Embryonic facial prominence (tissue), 1 donor: ENCODE measurements at regions not wholly inside any gene's neighbourhood (a gene's known extent, or its start where the extent isn't known, plus 50 kb on each side); places are given as distances from the start of the nearest gene placed in this dataset.

Source experiments
- DNase-seq: peaks from one replicate; pipeline ENCODE4 v3.0.0-alpha.2; 2016; ENCODE audit errors: extremely low spot score

DNA sequence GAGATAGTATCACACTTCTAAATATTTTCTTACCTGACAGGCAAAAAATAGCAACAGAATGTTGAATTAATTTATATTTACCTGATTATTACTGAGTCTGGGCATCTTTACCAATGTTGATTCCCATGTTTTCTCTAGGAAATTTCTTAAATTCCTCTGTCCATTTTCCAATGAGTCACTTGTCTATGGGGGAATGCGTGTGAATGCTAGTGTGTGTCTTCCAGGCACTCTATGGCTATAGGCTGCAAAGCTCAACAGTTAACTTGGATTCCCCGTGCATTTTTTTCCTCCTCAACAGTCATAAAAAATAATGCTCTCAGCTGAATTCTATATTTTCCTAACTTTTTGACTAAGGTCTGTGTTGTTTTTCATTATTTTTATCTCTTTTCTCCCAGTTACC is 1385.8 kb upstream of the FLRT2 start:
- no peak for DNase-seq

- no peak for DNase-seq
Observed at GRCh38 chr14:84152452-84152851, 1377.5 kb upstream of the FLRT2 start.

GRCh38 chr14:84162633-84163032 is 1367.3 kb upstream of the FLRT2 start:
- no peak for DNase-seq

GRCh38 chr14:84167026-84167425 is 1362.9 kb upstream of the FLRT2 start:
- no peak for DNase-seq

GRCh38 chr14:84180336-84180735 is 1349.6 kb upstream of the FLRT2 start:
- no peak for DNase-seq

DNA sequence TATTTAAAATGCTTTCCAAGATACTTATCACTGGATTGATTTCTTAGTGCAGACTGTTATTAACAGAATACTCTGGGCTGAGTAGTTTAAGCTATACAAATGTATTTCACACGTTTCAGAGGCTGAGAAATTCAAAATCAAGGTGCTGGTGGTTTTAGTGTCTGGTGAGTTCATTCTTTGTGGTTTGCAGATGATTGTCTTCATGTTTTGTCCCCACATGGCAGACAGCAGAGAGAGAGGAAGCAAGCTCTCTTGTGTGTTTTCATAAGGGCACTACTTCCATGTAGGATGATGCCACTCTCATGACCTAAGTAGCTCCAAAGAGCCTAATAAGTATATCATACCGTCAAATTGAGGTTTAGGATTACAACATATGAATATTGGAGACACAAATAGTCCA is 1348.9 kb upstream of the FLRT2 start:
- DNase-seq: no peak

GRCh38 chr14:84195514-84195913 is 1334.4 kb upstream of the FLRT2 start:
- DNase-seq: no peak

GRCh38 chr14:84197704-84198103 is 1332.2 kb upstream of the FLRT2 start:
- no peak for DNase-seq

DNA sequence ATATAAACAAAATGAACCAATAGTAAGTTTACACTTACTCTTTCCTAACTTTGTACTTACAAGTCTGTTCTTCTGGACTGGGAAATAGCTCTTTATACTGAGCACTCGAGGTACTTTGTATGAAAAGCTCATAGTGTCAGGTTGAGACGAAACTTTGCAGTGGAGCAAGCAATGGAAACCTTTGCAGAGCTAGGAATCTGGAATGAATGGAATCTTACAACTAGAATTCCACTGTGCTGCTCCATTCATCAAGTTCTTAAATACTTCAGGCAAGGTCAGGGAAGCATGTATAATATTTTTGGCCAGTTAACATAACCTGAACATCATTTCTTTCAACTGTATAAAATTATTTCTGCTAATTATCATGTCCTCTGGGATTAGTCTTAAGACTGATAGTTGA is 1327.5 kb upstream of the FLRT2 start:
- no peak for DNase-seq

- no peak for DNase-seq
Observed at GRCh38 chr14:84203896-84204295, 1326.0 kb upstream of the FLRT2 start.

GRCh38 chr14:84208451-84208850 is 1321.5 kb upstream of the FLRT2 start:
- DNase-seq: no peak

DNA sequence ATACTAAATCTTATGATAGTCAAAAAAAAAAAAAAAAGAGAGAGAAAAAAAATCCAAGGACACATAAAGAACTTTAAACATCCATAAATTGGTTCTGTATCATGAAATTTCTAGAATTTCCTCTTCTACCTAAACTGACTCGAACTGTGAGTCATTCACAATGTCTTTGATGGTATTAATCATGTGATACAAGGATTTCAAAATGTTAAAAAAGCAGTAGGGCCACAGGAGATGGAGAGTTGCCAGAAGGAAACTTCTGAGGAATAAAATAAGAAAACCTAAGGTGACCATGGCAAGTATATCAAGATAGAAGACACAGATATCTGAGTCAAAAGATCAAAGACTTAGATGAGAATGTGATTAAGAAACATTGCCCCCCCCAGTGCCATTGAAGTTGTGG is 1320.9 kb upstream of the FLRT2 start:
- DNase-seq: no peak

DNA sequence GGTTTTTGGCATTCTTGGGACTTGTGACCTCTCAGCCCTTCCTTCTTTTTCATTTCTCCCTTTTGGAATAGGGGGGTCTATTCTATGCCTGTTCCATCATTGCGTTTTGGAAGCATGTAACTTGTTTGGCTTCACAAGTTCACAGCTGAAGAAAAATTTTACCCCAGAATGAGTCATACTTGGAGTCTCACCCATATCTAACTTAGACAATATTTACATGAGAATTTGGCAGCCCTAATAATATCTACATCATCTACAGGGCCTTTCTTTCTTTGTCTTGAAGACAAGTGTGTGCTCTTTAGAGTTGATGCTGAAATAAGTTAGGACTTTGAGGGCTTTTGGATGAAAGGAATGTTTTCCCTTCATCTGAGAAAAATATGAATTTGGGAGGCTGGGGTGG is 1312.9 kb upstream of the FLRT2 start:
- no peak for DNase-seq

DNA sequence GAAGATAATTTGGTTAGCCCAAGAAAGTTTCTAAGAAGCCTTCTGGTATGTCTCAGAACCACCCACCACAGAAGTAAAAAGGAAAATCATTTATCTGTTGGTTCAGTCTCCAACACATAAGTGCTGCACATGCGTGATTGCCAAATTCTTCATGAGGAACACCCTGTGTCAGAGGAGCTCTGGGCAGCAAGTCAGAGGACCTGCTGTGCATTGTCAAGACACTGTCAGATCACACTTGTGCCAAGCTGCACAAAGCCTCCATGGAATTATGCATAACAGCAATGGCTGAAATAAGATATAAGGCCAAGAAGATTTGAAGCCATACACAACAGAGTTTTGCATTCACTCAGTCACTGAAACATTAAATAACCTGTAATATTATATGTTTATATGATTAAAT is 1304.7 kb upstream of the FLRT2 start:
- DNase-seq: no peak

- no peak for DNase-seq
Observed at GRCh38 chr14:84228702-84229101, 1301.2 kb upstream of the FLRT2 start.

DNA sequence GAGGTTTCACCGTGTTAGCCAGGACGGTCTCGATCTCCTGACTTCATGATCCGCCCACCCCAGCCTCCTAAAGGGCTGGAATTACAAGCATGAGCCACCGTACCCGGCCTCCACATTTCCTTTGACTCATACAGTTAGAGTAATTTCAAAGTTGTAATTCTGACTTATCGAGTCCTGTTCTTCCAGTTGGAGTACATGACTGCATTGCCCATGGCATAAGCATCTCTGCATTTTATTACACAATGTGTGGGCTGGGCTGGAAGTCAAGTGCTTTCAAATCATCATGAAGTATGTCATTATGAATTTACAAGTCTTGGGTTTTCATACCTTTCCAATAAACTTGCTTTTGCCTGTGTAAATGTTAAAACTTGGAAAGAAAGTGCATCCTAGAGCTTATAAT is 1295.7 kb upstream of the FLRT2 start:
- DNase-seq: no peak

- no peak for DNase-seq
Observed at GRCh38 chr14:84236290-84236689, 1293.7 kb upstream of the FLRT2 start.

- DNase-seq: no peak
Observed at GRCh38 chr14:84237881-84238280, 1292.1 kb upstream of the FLRT2 start.

GRCh38 chr14:84247693-84248092 is 1282.3 kb upstream of the FLRT2 start:
- DNase-seq: no peak

DNA sequence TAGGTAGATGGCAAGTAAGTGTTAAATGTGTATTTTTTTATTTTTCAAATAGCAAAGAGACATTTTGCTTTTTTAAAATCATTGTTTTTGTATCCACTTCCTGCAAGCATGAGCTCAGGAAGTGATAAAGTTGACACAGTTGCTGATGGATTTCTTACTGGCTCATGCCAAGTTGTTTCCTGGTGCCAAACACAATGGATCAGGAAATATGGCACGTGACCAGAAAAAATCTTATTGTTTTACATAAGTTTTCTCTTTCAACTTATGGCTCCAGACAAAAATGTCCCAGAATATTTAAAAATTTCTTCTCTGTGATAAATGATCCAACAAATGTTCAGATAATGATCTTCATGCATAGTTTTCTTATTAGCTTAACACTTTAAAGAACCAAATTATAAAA is 1279.1 kb upstream of the FLRT2 start:
- DNase-seq: no peak

DNA sequence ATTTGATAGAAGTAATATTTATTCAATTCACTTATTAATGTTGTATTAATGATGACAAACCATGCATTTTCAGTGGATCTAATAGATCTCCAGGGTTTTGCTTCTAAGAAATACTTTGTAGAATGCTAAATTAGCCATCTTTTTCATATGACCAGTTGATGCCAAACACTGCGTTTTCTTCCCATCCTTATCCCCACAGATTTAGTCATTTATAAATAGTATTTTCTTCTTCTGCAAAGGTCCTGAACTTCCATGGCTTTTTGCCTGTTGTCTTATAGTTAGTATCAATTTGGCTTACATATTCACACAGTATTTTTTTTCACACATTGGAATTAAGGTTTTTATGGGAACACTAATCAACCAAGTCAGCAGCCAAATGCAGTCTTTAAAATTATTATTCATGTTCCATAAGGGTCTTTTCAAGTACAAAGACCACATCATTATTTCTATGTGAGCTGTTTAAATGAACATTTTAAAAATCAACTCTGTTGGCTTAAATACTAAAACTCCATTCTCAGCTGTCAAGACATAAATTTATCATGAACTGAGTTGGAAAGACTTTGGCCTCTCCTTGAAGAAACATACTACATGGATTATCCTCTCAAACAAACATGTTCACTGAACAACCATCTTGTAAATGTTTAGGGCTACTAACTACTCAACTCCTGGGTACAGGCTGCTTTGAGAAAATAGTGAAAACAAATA is 1278.4 kb upstream of the FLRT2 start:
- DNase-seq: no peak

DNA sequence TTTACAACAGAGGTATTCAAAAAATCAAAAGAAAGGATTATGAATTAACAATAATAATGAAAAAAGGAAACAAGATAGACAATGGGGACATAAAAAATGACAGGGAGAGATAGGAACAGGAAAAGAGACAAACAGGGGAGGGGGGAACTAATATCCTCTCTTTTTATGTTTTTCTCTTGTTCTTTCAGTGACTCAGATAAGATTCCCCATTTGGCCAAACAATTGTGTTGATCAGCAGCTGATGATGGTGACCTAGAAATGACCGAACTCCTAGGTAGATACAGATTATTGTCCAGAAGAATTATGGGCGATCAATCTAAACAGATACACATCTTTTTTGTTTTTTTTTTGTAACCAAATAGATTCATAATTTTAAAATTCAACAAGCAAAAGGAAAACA is 1277.2 kb upstream of the FLRT2 start:
- DNase-seq: no peak

DNA sequence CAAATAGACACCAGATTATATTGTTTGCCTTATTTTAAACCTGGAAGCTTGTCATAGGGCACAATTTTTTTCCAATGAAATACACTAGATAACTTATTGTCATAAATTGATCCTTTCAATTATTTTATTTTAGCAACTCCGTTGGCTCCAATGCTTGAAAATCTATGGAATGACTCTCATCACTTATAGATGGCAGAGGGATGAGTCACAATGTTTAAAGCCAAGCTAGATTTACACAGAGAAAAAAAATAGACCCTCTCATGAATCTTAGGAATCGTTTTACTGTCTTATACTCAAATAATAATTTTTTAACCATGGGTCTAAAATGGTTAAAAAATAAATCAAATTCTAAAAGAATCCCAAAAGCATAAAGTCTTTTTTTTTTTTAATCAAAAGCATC is 1276.6 kb upstream of the FLRT2 start:
- no peak for DNase-seq

DNA sequence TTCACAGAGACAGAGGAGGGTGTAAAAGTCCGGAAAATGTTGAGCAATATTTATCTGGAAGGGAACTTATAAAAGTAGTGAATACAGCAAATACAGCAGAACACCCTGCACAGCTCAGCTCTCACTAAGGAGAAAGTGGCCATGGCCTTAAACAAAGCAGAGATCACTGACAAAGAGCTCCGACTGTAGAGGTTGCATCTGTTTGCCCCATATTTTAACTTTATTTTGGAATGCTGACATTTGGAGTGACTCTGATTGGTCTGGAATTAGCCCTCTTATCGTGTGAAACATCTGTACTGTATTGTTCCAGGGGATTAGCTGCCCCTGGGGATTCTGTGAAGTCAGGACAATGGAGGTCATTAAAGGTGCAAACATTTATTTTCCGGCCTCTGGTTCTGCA is 1275.7 kb upstream of the FLRT2 start:
- DNase-seq: no peak
